ENCODE measurements at regions not wholly inside any gene's neighbourhood (a gene's known extent, or its start where the extent isn't known, plus 50 kb on each side); places are given as distances from the start of the nearest gene placed in this dataset.

DNA sequence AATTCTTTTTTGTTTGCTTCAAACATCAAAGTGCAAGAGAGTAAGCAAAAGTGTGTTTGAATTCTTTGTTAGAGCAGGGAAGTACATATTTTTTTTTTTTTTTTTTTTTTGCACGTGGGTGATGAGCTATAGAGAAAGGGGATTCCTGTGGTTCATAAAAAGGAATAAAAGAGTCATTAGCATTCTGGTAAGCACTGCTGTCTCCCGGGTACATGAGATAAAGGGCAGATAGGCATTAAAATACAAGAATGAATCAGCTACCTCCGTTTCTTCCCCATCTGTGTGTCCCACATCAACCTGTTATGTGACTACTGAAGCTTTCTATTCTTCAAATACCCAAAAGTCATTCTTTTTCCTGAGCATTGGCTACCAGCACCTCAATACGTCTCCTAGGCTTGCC is 102.4 kb upstream of the SEMA3D start:
- 76 to 81% methylated on average over 4 of the region's 4 CpGs for WGBS, 2 donors
- H3K9me3 ChIP-seq: no peaks in the 10 kb centered on the region
- H3K27ac ChIP-seq: no peak overlapping the region
- intact Hi-C loops (cut with DNase I): no loop called here
- no peak for DNase-seq
- H3K36me3 ChIP-seq: no peaks in the 10 kb centered on the region
- no peak overlapping the region for H3K4me3 ChIP-seq (replicated peaks in 1 of 3)
- no peak for TF ChIP-seq POLR2A (IDR thresholded peaks at IDR 0.05)
- TF ChIP-seq, protein P1, sequence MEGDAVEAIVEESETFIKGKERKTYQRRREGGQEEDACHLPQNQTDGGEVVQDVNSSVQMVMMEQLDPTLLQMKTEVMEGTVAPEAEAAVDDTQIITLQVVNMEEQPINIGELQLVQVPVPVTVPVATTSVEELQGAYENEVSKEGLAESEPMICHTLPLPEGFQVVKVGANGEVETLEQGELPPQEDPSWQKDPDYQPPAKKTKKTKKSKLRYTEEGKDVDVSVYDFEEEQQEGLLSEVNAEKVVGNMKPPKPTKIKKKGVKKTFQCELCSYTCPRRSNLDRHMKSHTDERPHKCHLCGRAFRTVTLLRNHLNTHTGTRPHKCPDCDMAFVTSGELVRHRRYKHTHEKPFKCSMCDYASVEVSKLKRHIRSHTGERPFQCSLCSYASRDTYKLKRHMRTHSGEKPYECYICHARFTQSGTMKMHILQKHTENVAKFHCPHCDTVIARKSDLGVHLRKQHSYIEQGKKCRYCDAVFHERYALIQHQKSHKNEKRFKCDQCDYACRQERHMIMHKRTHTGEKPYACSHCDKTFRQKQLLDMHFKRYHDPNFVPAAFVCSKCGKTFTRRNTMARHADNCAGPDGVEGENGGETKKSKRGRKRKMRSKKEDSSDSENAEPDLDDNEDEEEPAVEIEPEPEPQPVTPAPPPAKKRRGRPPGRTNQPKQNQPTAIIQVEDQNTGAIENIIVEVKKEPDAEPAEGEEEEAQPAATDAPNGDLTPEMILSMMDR (IDR thresholded peaks at IDR 0.05): no peak
- no peaks in the 10 kb centered on the region for H3K27me3 ChIP-seq
- H3K4me1 ChIP-seq: peaks cover 6 to 10% of the 10 kb centered on the region in 2 donors

DNA sequence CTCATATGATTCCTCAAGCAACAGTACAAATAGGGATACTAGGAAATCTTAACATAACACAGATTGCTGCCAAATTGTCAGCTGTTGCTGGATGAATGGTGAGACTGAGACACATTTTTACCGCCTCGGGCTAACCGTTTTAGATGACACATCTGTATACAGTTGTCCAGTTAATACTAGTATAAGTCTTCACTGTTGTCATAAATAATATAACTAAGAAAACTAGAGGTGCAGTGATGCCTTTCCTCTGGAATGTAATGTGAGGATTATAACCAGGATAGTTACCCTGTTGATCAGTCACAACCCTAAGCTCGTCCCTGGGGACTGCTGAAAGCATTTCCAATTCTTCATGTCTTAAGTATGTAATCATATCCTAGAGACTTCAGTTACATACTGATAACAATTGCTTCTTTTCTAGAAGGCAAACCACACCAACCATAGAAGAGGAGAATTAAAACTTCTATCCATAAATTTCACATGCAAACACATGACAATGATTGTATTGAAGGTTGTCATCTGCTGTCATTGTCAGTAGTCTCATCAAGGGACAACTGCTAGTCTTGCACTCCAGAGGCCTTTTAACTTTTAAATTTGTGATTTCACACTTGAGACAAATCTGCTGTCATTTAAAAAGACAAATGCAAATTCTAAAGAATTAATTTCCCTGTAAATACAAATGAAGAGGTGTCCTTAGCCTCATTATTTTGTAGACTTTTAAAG is 100.4 kb upstream of the SEMA3D start:
- TF ChIP-seq, protein P1 (IDR thresholded peaks at IDR 0.05): no peak
- TF ChIP-seq POLR2A (IDR thresholded peaks at IDR 0.05): no peak
- H3K36me3 ChIP-seq: no peaks in the 10 kb centered on the region
- H3K27ac ChIP-seq: peak overlapping the region in 1 of 3 donors; percentile 33
- 73 to 81% methylated on average over 4 of the region's 4 CpGs for WGBS, 2 donors
- H3K4me1 ChIP-seq: peaks cover 6 to 10% of the 10 kb centered on the region in 2 donors
- no peak for DNase-seq
- intact Hi-C loops (cut with DNase I): no loop called here
- H3K27me3 ChIP-seq: no peaks in the 10 kb centered on the region
- no peak overlapping the region for H3K4me3 ChIP-seq (replicated peaks in 1 of 3)
- H3K9me3 ChIP-seq: no peaks in the 10 kb centered on the region

DNA sequence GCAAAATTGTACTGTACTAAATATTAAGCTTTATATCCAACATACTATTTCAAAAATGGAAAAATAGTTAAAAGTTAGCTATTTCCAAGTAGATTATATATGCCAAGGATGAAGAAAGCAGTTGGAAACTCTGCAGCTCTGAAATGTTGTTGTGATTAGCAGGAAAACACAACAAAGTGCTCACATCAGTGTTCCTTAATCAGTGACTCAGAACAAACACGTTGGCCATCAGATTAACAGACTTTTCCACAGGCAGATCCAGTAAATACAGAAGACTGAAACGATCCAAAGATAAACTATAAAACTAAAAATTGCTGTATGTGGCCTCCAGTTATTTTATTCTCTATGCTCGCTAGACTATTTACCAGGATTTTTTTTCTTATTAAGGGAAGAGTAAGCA is 99.6 kb upstream of the SEMA3D start:
- Histone ChIP-seq H3K4me3 (replicated peaks in 1 of 3) (no peak overlapping the region), H3K9me3 (no peaks in the 10 kb centered on the region), H3K27ac (peak overlapping the region in 2 of 3 donors; percentile 33 to 50), H3K27me3 (no peaks in the 10 kb centered on the region), H3K4me1 (peaks cover 6 to 10% of the 10 kb centered on the region in 2 donors), H3K36me3 (no peaks in the 10 kb centered on the region)
- no peak for TF ChIP-seq POLR2A (IDR thresholded peaks at IDR 0.05)
- TF ChIP-seq, protein P1 (IDR thresholded peaks at IDR 0.05): no peak
- intact Hi-C loops (cut with DNase I): no loop called here
- no peak for DNase-seq
- whole genome bisulfite sequencing, 2 donors: 13 to 20% methylated on average over 3 of the region's 3 CpGs

DNA sequence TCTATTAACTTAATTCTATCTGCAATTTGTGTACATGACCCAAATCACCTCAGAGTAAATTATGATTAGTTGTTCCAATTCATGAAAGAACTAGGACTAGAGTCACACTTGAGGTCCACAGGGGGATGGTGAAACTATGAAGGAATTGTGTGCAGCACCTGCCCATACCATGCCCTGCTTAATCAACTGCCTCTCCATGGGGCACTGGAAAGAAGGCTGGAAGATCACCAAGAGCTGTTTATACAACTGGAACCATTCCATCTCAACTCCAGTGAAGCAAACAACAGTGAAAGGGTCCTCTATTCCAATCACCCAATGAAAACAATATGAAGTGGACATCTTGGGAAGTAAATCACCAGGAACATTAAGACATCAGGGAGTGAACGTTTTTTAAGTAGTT is 98.7 kb upstream of the SEMA3D start:
- Histone ChIP-seq H3K27ac (peak overlapping the region in 2 of 3 donors; percentile 33 to 50), H3K4me1 (peaks cover 6 to 10% of the 10 kb centered on the region in 2 donors), H3K27me3 (no peaks in the 10 kb centered on the region), H3K9me3 (no peaks in the 10 kb centered on the region), H3K4me3 (replicated peaks in 1 of 3) (no peak overlapping the region), H3K36me3 (no peaks in the 10 kb centered on the region)
- no peak for TF ChIP-seq POLR2A (IDR thresholded peaks at IDR 0.05)
- TF ChIP-seq, protein P1 (IDR thresholded peaks at IDR 0.05): no peak
- WGBS, 2 donors: 17 to 18% methylated on average over 1 of the region's 1 CpG
- peak; percentile 22 to 32 for DNase-seq
- intact Hi-C loops (cut with DNase I): no loop called here

DNA sequence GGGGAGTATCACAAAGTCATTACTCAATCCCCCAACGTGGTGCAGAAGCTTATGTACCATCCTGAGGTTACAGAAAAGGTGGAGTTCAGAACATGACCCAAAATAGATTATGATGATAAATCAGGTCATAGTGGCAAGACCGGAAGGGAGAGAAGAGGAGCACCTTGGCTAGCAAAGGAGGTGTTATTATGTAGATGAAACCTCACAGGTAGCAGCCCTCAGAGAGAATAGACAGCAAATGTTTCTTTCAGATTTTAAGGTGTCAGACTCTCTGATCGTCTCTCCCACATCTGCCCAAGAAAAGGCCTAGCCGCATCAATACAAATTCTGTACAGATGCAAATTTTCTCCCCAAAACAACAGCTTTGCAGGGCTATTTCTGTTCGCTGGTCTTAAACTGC is 88.3 kb upstream of the SEMA3D start:
- no peak for DNase-seq
- Histone ChIP-seq H3K4me3 (replicated peaks in 1 of 3) (no peak overlapping the region), H3K9me3 (no peaks in the 10 kb centered on the region), H3K36me3 (no peaks in the 10 kb centered on the region), H3K27ac (no peak overlapping the region), H3K27me3 (no peaks in the 10 kb centered on the region), H3K4me1 (no peaks in the 10 kb centered on the region)
- WGBS, 2 donors: 78 to 79% methylated on average over 5 of the region's 5 CpGs
- TF ChIP-seq, protein P1 (IDR thresholded peaks at IDR 0.05): no peak
- TF ChIP-seq POLR2A (IDR thresholded peaks at IDR 0.05): no peak
- intact Hi-C loops (cut with DNase I): no loop called here
